ACC112 (cell line): ENCODE measurements at regions not wholly inside any gene's neighbourhood (a gene's known extent, or its start where the extent isn't known, plus 50 kb on each side); places are given as distances from the start of the nearest gene placed in this dataset.

Source experiments
- H2AFZ ChIP-seq: fragments of 200-600 bp; sonication (generic); one replicate; pipeline ENCODE4 v1.6.0; 2017; ENCODE audit warnings: antibody characterized with exemption, low read length; ENCODE audit not compliant: unreplicated experiment
- H3K27ac ChIP-seq: fragments of 200-600 bp; sonication (generic); 2 replicates; pipeline ENCODE4 v1.5.1; 2014; ENCODE audit warnings: low read depth, mild to moderate bottlenecking, antibody characterized with exemption, low read length, moderate library complexity
- H3K27me3 ChIP-seq: fragments of 200-600 bp; sonication (generic); 2 replicates; pipeline ENCODE4 v1.6.1; 2014; ENCODE audit warnings: mild to moderate bottlenecking, antibody characterized with exemption, low read length, moderate library complexity, mixed read lengths; ENCODE audit not compliant: insufficient read depth
- H3K36me3 ChIP-seq: fragments of 200-600 bp; sonication (generic); 2 replicates; pipeline ENCODE4 v1.6.1; 2016; ENCODE audit warnings: mild to moderate bottlenecking, antibody characterized with exemption, low read length, moderate library complexity, mixed read lengths; ENCODE audit not compliant: insufficient read depth
- H3K4me1 ChIP-seq: fragments of 200-600 bp; sonication (generic); one replicate; pipeline ENCODE4 v1.6.1; 2016; ENCODE audit warnings: low read length, mixed read lengths; ENCODE audit not compliant: insufficient read depth, unreplicated experiment, control insufficient read depth
- H3K4me3 ChIP-seq: fragments of 200-600 bp; sonication (generic); 2 replicates; pipeline ENCODE4 v1.5.1; 2014; ENCODE audit warnings: mild to moderate bottlenecking, low read depth, low read length
- H3K79me2 ChIP-seq: fragments of 200-600 bp; sonication (generic); one replicate; pipeline ENCODE4 v1.6.0; 2016; ENCODE audit warnings: low read length; ENCODE audit not compliant: control insufficient read depth, unreplicated experiment, insufficient read depth

DNA sequence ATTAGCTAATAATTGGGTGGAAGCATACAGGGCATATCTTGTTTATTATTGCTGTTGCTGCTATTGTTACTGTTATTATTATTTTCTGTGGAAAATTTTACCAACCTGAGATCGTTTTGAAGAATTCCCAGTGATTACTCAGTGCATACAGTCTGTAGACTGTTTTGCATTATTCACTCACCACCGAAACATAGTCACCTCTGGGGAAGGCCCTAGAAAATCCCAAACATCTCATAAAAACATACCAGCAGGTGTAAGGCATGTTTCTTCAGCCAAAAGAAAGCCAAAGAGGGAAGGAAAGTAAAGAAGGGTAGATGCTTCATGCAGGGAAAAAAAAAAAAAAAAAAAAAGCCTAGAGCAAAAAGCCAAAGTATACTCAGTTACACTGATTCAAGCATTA lies 647.7 kb downstream of the BCL11A start:
- Histone ChIP-seq H3K27ac (no peak overlapping the region), H2AFZ (no peak overlapping the region), H3K4me1 (no peaks in the 10 kb centered on the region), H3K79me2 (no peaks in the 10 kb centered on the region), H3K4me3 (no peak overlapping the region), H3K27me3 (no peaks in the 10 kb centered on the region), H3K36me3 (no peaks in the 10 kb centered on the region)

GRCh38 chr2:59903994-59904544 lies 649.4 kb downstream of the BCL11A start:
- Histone ChIP-seq H3K36me3 (no peaks in the 10 kb centered on the region), H2AFZ (no peak overlapping the region), H3K79me2 (no peaks in the 10 kb centered on the region), H3K4me3 (no peak overlapping the region), H3K4me1 (no peaks in the 10 kb centered on the region), H3K27ac (no peak overlapping the region), H3K27me3 (no peaks in the 10 kb centered on the region)

DNA sequence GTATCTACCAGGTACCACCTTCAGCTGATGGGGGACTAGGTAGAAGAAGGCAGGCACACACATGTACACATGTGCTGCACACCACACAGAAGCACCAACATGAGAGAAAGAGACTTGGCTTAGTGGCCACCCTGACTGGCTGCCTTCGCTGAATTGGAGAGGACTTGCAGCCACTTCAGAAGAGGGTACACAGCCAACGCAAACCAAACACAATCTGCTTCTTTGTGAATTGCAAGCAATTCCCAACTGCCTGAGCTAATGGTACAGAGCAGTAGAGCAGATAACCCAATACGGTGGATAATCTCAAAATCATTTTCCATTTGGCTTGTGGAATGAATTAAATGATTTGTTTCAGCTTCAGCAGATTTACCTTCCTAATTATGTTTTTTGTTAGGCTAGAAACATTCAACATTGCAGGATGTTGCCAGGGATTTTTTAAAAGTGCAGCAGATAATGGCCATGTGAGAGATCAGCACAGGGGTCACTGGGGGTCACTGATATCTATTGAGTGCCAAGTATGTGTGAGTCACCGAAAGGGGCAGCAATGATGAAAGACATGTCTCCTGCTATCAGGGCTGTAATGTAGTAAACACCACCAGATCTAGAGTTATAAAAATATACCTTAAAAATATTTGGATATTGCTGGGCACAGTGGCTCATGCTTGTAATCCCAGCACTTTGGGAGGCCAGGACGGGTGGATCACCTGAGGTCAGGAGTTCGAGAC lies 652.6 kb downstream of the BCL11A start:
- no peak overlapping the region for H3K4me3 ChIP-seq
- H3K27me3 ChIP-seq: no peaks in the 10 kb centered on the region
- no peaks in the 10 kb centered on the region for H3K4me1 ChIP-seq
- no peaks in the 10 kb centered on the region for H3K36me3 ChIP-seq
- no peak overlapping the region for H3K27ac ChIP-seq
- no peaks in the 10 kb centered on the region for H3K79me2 ChIP-seq
- no peak overlapping the region for H2AFZ ChIP-seq

- Histone ChIP-seq H3K4me1 (no peaks in the 10 kb centered on the region), H3K27ac (no peak overlapping the region), H3K27me3 (no peaks in the 10 kb centered on the region), H3K36me3 (no peaks in the 10 kb centered on the region), H3K4me3 (no peak overlapping the region), H3K79me2 (no peaks in the 10 kb centered on the region), H2AFZ (no peak overlapping the region)
These were observed 653.8 kb downstream of the BCL11A start for GRCh38 chr2:59899692-59900091.

DNA sequence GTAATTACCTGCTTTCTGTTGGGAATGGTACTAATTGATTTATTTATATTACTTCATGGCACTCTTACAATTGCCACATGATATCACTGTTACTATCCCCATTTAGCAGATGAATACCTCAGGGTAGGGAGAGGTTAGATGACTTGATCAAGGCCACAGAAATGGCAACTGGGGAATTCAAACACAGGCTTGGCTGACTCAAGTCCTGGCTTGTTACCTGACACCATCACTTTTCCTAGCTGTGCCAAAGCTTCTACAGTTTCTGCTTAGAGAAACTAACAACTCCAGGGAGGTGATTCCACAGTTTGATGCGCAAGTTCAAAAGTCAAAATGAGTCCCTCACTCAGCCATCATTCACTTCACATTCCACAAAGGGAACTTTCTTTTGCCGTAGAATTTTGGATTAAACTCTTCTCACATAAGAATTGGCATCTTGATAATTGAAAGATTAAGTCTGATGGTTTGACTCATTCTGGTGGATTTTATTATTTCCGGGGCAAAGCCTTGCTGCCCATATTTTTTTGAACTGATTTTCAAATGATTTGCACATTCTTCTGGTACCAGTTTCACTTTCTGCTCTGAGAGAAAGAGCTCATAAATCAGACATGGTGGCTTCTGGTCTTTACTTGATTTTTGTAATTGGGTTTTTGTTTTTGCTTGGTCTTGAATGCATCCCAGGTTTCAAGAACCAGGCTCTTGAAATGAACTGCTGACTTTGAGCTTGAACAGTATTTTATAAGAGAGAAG lies 656.8 kb downstream of the BCL11A start:
- no peak overlapping the region for H3K4me3 ChIP-seq
- H3K27ac ChIP-seq: no peak overlapping the region
- no peaks in the 10 kb centered on the region for H3K36me3 ChIP-seq
- no peaks in the 10 kb centered on the region for H3K27me3 ChIP-seq
- no peak overlapping the region for H2AFZ ChIP-seq
- no peaks in the 10 kb centered on the region for H3K79me2 ChIP-seq
- H3K4me1 ChIP-seq: no peaks in the 10 kb centered on the region

DNA sequence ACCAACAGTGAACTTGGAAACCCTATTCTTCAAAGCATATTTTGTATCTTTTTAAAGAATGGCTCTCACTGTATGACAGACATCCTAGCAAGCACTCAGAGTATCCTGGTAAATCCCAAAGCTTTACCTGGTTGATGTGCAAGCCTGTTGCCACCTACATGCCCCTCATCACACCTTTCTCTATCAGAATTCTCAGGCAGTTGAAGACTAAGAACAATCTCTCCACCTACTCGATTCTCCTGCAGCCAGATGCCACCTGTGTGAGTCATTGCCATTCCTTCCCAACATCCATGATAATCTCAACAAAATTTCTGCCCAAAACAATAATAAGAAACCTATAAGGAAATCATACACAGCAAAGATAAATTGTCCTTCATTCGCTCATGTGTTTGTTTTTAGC lies 659.8 kb downstream of the BCL11A start:
- H3K27me3 ChIP-seq: no peaks in the 10 kb centered on the region
- H3K36me3 ChIP-seq: no peaks in the 10 kb centered on the region
- no peak overlapping the region for H2AFZ ChIP-seq
- no peak overlapping the region for H3K27ac ChIP-seq
- H3K79me2 ChIP-seq: no peaks in the 10 kb centered on the region
- H3K4me1 ChIP-seq: no peaks in the 10 kb centered on the region
- no peak overlapping the region for H3K4me3 ChIP-seq

- Histone ChIP-seq H3K79me2 (no peaks in the 10 kb centered on the region), H2AFZ (no peak overlapping the region), H3K27me3 (no peaks in the 10 kb centered on the region), H3K4me3 (no peak overlapping the region), H3K27ac (no peak overlapping the region), H3K4me1 (no peaks in the 10 kb centered on the region), H3K36me3 (no peaks in the 10 kb centered on the region)
These were observed 661.1 kb downstream of the BCL11A start for GRCh38 chr2:59892398-59892797.

GRCh38 chr2:59889305-59889704 lies 664.1 kb downstream of the BCL11A start:
- Histone ChIP-seq H3K4me3 (no peak overlapping the region), H3K27me3 (no peaks in the 10 kb centered on the region), H3K79me2 (no peaks in the 10 kb centered on the region), H2AFZ (no peak overlapping the region), H3K4me1 (no peaks in the 10 kb centered on the region), H3K27ac (no peak overlapping the region), H3K36me3 (no peaks in the 10 kb centered on the region)

GRCh38 chr2:59888706-59889105 lies 664.7 kb downstream of the BCL11A start:
- no peaks in the 10 kb centered on the region for H3K4me1 ChIP-seq
- no peaks in the 10 kb centered on the region for H3K79me2 ChIP-seq
- no peak overlapping the region for H3K4me3 ChIP-seq
- no peaks in the 10 kb centered on the region for H3K27me3 ChIP-seq
- H3K36me3 ChIP-seq: no peaks in the 10 kb centered on the region
- no peak overlapping the region for H2AFZ ChIP-seq
- H3K27ac ChIP-seq: no peak overlapping the region

DNA sequence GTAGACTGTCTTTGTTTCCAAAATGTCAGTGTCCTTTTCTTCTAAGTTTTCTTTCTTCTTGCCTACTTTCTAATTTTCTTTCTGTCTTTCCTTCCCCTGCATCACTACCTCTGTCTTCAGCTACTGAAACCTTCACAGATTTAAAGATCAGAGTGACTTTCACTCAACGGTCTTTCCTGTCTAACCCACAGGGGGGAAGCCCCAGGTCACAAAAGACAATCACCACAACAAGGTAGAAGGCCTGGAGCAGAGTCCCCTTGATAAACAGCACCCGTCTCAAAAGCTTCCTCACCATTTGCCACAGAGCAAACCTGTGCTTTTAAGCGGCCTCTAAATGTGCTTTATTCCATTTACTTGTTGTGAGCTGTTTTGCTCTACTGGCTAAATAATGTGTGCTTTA lies 665.4 kb downstream of the BCL11A start:
- Histone ChIP-seq H3K79me2 (no peaks in the 10 kb centered on the region), H3K27ac (no peak overlapping the region), H3K27me3 (no peaks in the 10 kb centered on the region), H3K4me3 (no peak overlapping the region), H2AFZ (no peak overlapping the region), H3K4me1 (no peaks in the 10 kb centered on the region), H3K36me3 (no peaks in the 10 kb centered on the region)

GRCh38 chr2:59887366-59887765 lies 666.1 kb downstream of the BCL11A start:
- no peak overlapping the region for H2AFZ ChIP-seq

More at GRCh38 chr2:59887366-59887765, 666.1 kb downstream of the BCL11A start:
- Histone ChIP-seq H3K4me1 (no peaks in the 10 kb centered on the region), H3K27me3 (no peaks in the 10 kb centered on the region), H3K4me3 (no peak overlapping the region), H3K36me3 (no peaks in the 10 kb centered on the region), H3K27ac (no peak overlapping the region), H3K79me2 (no peaks in the 10 kb centered on the region)
